ENCODE measurements at regions not wholly inside any gene's neighbourhood (a gene's known extent, or its start where the extent isn't known, plus 50 kb on each side); places are given as distances from the start of the nearest gene placed in this dataset.

GRCh38 chr6:71404967-71405278 is 116.3 kb downstream of the OGFRL1 start:
- TF ChIP-seq, protein P1, sequence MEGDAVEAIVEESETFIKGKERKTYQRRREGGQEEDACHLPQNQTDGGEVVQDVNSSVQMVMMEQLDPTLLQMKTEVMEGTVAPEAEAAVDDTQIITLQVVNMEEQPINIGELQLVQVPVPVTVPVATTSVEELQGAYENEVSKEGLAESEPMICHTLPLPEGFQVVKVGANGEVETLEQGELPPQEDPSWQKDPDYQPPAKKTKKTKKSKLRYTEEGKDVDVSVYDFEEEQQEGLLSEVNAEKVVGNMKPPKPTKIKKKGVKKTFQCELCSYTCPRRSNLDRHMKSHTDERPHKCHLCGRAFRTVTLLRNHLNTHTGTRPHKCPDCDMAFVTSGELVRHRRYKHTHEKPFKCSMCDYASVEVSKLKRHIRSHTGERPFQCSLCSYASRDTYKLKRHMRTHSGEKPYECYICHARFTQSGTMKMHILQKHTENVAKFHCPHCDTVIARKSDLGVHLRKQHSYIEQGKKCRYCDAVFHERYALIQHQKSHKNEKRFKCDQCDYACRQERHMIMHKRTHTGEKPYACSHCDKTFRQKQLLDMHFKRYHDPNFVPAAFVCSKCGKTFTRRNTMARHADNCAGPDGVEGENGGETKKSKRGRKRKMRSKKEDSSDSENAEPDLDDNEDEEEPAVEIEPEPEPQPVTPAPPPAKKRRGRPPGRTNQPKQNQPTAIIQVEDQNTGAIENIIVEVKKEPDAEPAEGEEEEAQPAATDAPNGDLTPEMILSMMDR (IDR thresholded peaks at IDR 0.05): no peak
- TF ChIP-seq POLR2A (IDR thresholded peaks at IDR 0.05) (no peak), POLR2AphosphoS5 (IDR thresholded peaks at IDR 0.05) (no peak)

Measured in breast epithelium (tissue), 3 donors.